ENCODE measurements at regions not wholly inside any gene's neighbourhood (a gene's known extent, or its start where the extent isn't known, plus 50 kb on each side); places are given as distances from the start of the nearest gene placed in this dataset.

GRCh38 chr13:78015782-78016181 is 97.2 kb upstream of the EDNRB start:
- Histone ChIP-seq H3K4me1 (no peaks in the 10 kb centered on the region), H3K27ac (no peak overlapping the region), H3K4me3 (no peak overlapping the region), H3K9me3 (no peaks in the 10 kb centered on the region), H3K36me3 (replicated peaks in 1 of 2; ENCODE audit: insufficient read depth in 1 of 2, low read depth in 2 of 2) (no peaks in the 10 kb centered on the region), H3K27me3 (no peaks in the 10 kb centered on the region)
- intact Hi-C loops (cut with DNase I), result no loop called here
- WGBS, 2 donors, result 57 to 69% methylated on average over 3 of the region's 3 CpGs
- no peak for TF ChIP-seq CTCF (IDR thresholded peaks at IDR 0.05)
- no peak for TF ChIP-seq POLR2A (IDR thresholded peaks at IDR 0.05)
- DNase-seq, result no peak
- ATAC-seq, result no peak

- H3K27me3 ChIP-seq, result no peaks in the 10 kb centered on the region
- H3K36me3 ChIP-seq (replicated peaks in 1 of 2; ENCODE audit: insufficient read depth in 1 of 2, low read depth in 2 of 2), result no peaks in the 10 kb centered on the region
- WGBS, 2 donors, result 53 to 56% methylated on average over 2 of the region's 2 CpGs
- intact Hi-C loops (cut with DNase I), result no loop called here
- ATAC-seq (no peak), DNase-seq (no peak)
- H3K27ac ChIP-seq, result no peak overlapping the region
- no peaks in the 10 kb centered on the region for H3K4me1 ChIP-seq
- no peak overlapping the region for H3K4me3 ChIP-seq
- TF ChIP-seq POLR2A (IDR thresholded peaks at IDR 0.05) (no peak), CTCF (IDR thresholded peaks at IDR 0.05) (no peak)
- no peaks in the 10 kb centered on the region for H3K9me3 ChIP-seq
These were observed 93.4 kb upstream of the EDNRB start for GRCh38 chr13:78012046-78012445.

- WGBS, 2 donors, result 43 to 54% methylated on average over 2 of the region's 2 CpGs
- DNase-seq (no peak), ATAC-seq (no peak)
- no peak overlapping the region for H3K27ac ChIP-seq
- no peaks in the 10 kb centered on the region for H3K27me3 ChIP-seq
- no peaks in the 10 kb centered on the region for H3K4me1 ChIP-seq
- TF ChIP-seq POLR2A (IDR thresholded peaks at IDR 0.05) (no peak), CTCF (IDR thresholded peaks at IDR 0.05) (no peak)
- no peaks in the 10 kb centered on the region for H3K9me3 ChIP-seq
- H3K36me3 ChIP-seq (replicated peaks in 1 of 2; ENCODE audit: insufficient read depth in 1 of 2, low read depth in 2 of 2), result no peaks in the 10 kb centered on the region
- no peak overlapping the region for H3K4me3 ChIP-seq
- intact Hi-C loops (cut with DNase I), result no loop called here
These were observed 86.2 kb upstream of the EDNRB start for GRCh38 chr13:78004821-78005220.

- Histone ChIP-seq H3K4me1 (no peaks in the 10 kb centered on the region), H3K36me3 (replicated peaks in 1 of 2; ENCODE audit: insufficient read depth in 1 of 2, low read depth in 2 of 2) (no peaks in the 10 kb centered on the region), H3K27ac (no peak overlapping the region), H3K4me3 (no peak overlapping the region), H3K9me3 (no peaks in the 10 kb centered on the region), H3K27me3 (no peaks in the 10 kb centered on the region)
- DNase-seq (no peak), ATAC-seq (no peak)
- intact Hi-C loops (cut with DNase I), result no loop called here
- TF ChIP-seq CTCF (IDR thresholded peaks at IDR 0.05), result no peak
- no peak for TF ChIP-seq POLR2A (IDR thresholded peaks at IDR 0.05)
These were observed 81.1 kb upstream of the EDNRB start for GRCh38 chr13:77999746-78000145.

GRCh38 chr13:77994166-77994565 is 75.5 kb upstream of the EDNRB start:
- no peak overlapping the region for H3K4me3 ChIP-seq
- intact Hi-C loops (cut with DNase I), result no loop called here
- H3K36me3 ChIP-seq (replicated peaks in 1 of 2; ENCODE audit: insufficient read depth in 1 of 2, low read depth in 2 of 2), result no peaks in the 10 kb centered on the region
- H3K27me3 ChIP-seq, result no peaks in the 10 kb centered on the region
- no peaks in the 10 kb centered on the region for H3K4me1 ChIP-seq
- DNase-seq (no peak), ATAC-seq (no peak)
- no peak overlapping the region for H3K27ac ChIP-seq
- TF ChIP-seq CTCF (IDR thresholded peaks at IDR 0.05), result no peak
- no peak for TF ChIP-seq POLR2A (IDR thresholded peaks at IDR 0.05)
- H3K9me3 ChIP-seq, result no peaks in the 10 kb centered on the region
- WGBS, 2 donors, result 55 to 59% methylated on average over 3 of the region's 3 CpGs

Data from body of pancreas (tissue), 4 donors.